22Rv1 (cell line): ENCODE measurements at regions not wholly inside any gene's neighbourhood (a gene's known extent, or its start where the extent isn't known, plus 50 kb on each side); places are given as distances from the start of the nearest gene placed in this dataset.
"Not testable (repeated sequence)": the region's sequence is repeated elsewhere in the genome, so short reads cannot be mapped to it uniquely, and the experiment has no call there.

Experiments
- H3K27ac ChIP-seq: fragments of 450-650 bp; 2 replicates; pipeline ENCODE4 v1.5.1; 2017
- CTCF ChIP-seq: fragments of 450-650 bp; IDR thresholded peaks from 2 replicates; pipeline ENCODE4 v1.5.1; 2017; ENCODE audit warnings: mild to moderate bottlenecking
- ZFX ChIP-seq: fragments of 450-650 bp; IDR thresholded peaks from 2 replicates; pipeline ENCODE4 v1.6.1; 2017; ENCODE audit warnings: antibody characterized with exemption, borderline replicate concordance

DNA sequence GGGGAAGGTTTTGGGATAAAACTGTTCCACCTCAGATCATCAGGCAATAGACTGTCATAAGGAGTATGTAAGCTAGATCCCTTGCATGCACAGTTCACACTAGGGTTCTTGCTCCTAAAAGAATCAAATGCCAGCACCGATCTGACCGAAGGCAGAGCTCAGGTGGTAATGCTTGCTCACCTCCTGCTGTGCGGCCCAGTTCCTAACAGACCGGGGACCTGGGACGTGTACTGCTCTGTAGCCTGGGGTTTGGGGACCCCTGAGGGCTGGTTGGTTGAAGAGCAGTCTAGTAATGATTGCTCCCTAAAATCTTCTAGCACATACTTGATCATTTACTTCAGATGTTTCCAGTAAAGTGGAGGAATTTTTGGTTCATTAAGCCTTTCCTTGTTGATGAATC, 173.1 kb upstream of the SLIT2 start:
- no peak for TF ChIP-seq ZFX
- TF ChIP-seq CTCF, result no peak
- no peak overlapping the region for H3K27ac ChIP-seq

DNA sequence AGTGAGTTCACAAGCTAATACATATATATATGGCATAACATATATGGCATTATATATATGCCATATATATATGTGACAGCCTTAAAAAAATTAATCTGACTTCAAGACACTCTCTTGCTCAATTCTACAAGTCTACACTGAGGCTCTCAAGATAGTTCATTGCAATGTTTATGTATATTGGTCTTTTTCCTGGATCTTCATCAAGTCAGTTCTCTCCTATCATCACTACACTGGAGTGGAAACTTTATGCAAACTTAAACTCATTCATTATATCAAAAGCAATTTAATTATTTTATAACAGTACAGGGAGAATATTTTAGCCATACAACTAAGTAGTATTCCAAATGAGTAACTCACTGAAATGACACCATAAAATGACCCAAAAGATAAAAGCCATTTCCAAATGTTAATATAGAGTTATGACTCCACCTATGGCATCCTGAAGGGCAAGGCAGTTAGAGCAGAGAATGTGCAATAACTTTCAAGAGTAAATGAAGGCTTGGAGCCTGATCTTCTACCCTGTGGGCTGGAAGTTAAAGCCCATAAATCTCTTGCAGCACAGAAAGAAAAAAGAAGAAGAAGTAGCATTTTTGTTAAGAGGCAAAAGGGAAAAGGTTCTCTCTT, 176.3 kb upstream of the SLIT2 start:
- TF ChIP-seq CTCF (no peak), ZFX (no peak)
- H3K27ac ChIP-seq, result no peak overlapping the region

DNA sequence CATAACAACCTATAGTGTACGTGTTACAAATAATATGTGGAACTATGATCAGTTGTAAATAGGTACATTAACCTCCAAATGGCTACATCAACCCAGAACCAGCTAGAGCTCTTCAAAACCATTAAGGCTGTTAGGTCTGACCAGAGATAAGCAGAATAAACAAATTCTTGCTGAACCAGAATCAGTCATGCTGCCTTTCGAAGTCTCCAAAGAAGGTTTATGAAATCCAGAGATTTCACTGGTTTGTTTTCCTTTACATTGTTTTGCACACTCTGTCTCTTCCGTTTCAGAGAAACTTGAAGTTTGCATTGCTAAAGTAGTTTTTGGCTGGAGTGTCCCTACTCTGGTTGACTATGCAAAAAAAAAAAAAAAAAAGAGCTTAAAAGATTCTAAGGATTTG, 177.3 kb upstream of the SLIT2 start:
- H3K27ac ChIP-seq, result no peak overlapping the region
- TF ChIP-seq ZFX (no peak), CTCF (no peak)

- no peak overlapping the region for H3K27ac ChIP-seq
- TF ChIP-seq ZFX (no peak), CTCF (no peak)
Observed at GRCh38 chr4:20065952-20066351, 185.8 kb upstream of the SLIT2 start.

DNA sequence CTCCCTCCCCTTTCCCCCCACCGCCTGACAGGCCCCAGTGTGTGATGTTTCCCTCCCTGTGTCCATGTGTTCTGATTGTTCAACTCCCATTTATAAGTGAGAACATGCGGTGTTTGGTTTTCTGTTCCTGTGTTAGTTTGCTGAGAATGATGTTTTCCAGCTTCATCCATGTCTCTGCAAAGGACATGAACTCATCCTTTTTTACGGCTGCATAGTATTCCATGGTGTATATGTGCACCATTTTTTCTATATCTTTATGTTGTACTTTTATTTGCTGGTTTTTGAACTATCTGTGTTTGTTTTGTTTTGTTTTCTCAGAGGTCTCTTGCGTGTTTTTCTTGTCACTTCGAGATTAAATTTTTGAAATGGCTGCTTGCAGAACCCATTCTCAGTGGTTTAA, 188.8 kb upstream of the SLIT2 start:
- H3K27ac ChIP-seq, result not testable (repeated sequence)

GRCh38 chr4:20062054-20062453, 189.7 kb upstream of the SLIT2 start:
- TF ChIP-seq ZFX, result no peak
- no peak overlapping the region for H3K27ac ChIP-seq

- no peak overlapping the region for H3K27ac ChIP-seq
- no peak for TF ChIP-seq ZFX
- no peak for TF ChIP-seq CTCF
Observed at GRCh38 chr4:20050768-20051167, 200.9 kb upstream of the SLIT2 start.

GRCh38 chr4:20049889-20050288, 201.8 kb upstream of the SLIT2 start:
- TF ChIP-seq CTCF, result no peak
- no peak for TF ChIP-seq ZFX
- H3K27ac ChIP-seq, result no peak overlapping the region
